Sciatic nerve (tissue), 2 donors: ENCODE measurements at regions not wholly inside any gene's neighbourhood (a gene's known extent, or its start where the extent isn't known, plus 50 kb on each side); places are given as distances from the start of the nearest gene placed in this dataset.

Experiments used
- ATAC-seq: fragments of 200-7000 bp; cut with Tn5 transposase; one replicate; pipeline ENCODE4 v1.9.1; 2020; ENCODE audit warnings: mild to moderate bottlenecking, moderate library complexity
- DNase-seq: peaks from one replicate; pipeline ENCODE4 v3.0.0-alpha.2; 2020; ENCODE audit warnings: low spot score
- intact Hi-C: fragments of 100-400 bp; cut with DNase I; formaldehyde crosslinking; loops from one replicate; pipeline ENCODE4 v1.14.2; 2022
- donor health status: DM: no; HTN: no; CAD: no.
- donor health status: DM: no; HTN: no; CAD: no.

DNA sequence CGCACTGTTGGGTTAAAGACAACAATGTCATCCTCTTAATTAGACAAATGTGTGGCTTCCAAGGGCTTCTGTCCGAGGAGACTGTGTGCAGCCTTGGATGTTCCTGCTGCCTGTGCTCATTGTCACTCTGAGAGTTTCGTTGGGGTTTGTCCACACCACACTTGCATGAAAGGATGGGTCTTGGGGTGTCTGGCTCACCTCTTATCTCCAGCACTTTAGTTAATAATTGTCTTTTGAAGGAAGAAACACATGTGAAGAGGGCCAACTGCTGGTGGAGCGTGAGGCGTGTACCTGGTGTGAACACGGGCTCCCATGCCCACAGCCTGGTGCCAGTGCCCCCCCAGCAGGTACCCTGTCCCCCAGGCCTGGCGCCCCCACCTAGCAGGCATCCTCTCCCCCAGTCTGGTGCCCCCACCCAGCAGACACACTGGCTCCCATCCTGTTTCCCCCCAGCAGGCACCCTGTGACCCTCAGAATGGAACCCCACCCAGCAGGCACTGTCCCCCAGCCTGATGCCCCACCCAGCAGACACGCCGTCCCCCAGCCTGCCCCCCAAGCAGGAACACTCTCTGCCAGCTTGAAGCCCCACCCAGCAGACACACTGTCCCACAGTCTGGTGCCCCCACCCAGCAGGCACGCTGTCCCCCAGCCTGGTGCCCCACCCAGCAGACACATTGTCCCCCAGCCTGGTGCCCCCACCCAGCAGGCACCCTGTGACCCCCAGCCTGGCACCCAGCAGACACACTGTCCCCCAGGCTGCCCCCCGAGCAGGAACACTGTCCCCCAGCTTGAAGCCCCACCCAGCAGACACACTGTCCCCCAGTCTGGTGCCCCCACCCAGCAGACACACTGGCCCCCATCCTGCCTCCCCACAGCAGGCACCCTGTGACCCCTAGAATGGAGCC lies 96.3 kb upstream of the TMEM18 start:
- intact Hi-C loops: no loop called here
- DNase-seq: no peak

DNA sequence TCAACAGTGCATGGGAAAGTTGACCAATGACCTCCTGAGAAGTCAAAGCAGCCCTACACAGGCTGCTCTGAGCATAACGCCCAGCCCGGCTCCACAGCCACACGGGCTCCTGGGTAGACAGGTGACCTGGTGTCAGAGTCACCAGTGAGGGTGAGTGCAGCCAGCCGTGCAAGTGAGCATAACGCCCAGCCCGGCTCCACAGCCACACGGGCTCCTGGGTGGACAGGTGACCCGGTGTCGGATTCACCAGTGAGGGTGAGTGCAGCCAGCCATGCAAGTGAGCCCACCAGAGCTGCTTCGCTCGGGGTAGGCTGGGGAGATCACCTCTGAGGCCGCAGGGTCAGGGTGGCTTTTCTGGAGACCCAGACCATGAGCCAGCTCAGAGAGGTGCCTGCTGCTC lies 94.3 kb upstream of the TMEM18 start:
- no peak for DNase-seq
- ATAC-seq: no peak
- intact Hi-C loops: no loop called here

More for the DNA sequence above, 96.3 kb upstream of the TMEM18 start:
- peak; percentile 30 for ATAC-seq

DNA sequence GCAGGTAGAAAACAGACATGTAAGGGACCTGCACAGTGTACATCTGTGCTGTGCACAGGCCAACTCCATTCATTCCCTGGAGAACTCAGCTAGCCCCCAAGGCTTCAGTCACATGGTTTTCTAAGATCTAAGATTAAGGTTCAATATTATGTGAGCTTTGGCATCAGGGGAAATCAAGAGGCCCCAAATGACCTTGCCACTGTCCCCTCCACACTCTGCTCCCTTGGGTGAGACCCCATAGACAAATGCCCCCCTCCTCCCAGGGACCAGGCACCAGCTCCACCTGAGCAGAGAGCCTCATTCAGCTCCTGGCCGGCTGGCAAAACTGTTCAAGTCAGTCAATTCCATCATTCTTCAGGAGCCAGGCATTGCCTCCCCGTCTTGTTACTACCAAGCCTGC lies 93.6 kb upstream of the TMEM18 start:
- intact Hi-C loops: no loop called here
- ATAC-seq: no peak

DNA sequence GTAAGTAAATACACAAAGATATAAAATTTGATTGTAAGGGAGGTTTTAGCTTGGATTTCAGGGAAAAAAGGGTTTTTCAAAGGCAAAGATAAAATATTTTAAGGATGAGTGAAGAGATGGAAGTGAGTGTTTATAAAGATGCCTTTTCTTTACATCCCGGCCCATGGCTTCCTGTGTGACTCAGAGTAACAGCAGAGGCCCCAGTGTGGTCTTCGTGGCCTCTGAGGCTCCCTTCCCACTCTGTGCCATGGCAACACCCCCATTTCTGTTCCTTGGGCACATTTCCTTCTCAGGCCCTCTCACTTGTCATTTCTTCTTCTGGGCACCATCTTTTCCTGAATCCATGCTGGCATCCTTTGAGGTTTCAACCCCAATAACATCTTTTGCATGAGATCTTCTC lies 92.6 kb upstream of the TMEM18 start:
- ATAC-seq (no peak), DNase-seq (no peak)
- intact Hi-C loops: no loop called here

More for the DNA sequence above, 93.6 kb upstream of the TMEM18 start:
- DNase-seq: no peak

DNA sequence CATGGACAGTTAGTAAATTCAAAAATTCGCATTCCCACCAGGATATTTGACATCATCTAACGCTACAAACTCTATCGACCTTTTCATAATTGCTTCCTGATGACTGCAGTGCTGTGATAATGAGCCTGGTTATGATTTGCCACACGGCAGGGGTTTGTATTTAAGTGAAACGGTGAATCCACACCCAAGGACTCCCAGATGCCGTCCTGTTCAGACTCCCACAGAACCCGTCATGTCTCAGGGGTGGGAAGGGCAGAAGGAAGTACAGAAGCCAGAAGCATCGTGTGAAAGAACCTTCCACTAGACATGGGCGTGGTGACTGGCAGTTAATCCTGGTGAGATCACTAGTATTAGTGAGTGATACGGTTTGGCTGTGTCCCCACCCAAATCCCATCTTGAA lies 91.2 kb upstream of the TMEM18 start:
- intact Hi-C loops: no loop called here
- ATAC-seq (no peak), DNase-seq (no peak)

DNA sequence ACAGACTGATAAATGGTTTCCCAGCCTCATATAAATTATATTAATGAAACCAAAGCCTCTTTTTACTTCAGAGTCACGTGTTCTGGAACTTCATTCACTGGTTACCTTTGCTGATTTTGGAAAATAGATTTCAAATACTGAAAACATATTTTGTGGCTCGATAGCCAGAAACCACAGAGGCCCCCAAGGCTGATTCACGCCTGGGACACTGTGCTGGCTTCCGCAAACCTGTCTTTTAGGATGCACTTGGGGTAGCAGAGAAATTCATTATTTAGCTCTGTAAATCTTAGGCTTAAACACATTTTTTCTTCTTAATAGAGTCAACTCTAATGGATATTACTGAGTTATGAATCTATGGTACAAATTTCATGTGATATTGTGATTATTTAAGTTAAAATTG lies 90.7 kb upstream of the TMEM18 start:
- DNase-seq: no peak
- intact Hi-C loops: no loop called here
- no peak for ATAC-seq

DNA sequence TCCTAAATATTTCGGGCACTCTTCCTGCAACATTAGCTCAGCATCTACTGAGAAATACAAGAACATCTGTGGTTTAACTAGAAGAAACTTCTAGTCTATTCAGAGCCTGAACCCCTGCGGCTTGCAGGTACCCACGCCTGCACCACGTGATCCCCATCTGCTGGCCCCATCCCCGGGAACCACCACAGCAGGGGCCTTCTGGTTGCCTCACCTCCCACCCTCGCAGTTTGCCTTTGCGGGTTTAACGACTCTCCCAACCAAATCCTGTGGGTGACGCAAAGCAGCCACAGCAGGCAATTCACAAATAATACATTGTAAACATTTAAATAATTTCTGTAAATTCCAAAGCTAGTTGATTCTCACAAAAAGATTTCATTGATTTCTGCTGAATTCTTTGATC lies 90.2 kb upstream of the TMEM18 start:
- intact Hi-C loops: no loop called here
- no peak for DNase-seq
- ATAC-seq: peak; percentile 72

DNA sequence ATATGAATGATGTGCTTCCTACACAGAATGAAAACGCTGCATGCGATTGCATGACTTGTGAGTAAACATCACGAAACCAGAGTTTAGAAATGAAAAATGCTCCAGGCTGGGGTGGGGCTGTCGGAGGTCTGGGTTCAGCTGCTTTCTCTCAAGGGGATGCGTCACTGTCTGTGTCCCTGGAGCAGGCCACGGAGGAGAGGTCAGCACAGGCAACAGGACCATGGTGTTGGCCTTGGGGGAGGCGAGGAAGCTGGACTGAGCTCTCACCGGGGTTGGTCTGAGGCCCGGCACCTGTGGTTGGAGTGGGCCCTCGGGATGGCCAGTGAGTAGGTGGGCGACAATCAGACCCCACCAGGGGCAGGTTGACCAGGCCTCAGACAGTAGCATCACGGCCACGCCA lies 89.0 kb upstream of the TMEM18 start:
- ATAC-seq (no peak), DNase-seq (no peak)
- intact Hi-C loops: no loop called here

DNA sequence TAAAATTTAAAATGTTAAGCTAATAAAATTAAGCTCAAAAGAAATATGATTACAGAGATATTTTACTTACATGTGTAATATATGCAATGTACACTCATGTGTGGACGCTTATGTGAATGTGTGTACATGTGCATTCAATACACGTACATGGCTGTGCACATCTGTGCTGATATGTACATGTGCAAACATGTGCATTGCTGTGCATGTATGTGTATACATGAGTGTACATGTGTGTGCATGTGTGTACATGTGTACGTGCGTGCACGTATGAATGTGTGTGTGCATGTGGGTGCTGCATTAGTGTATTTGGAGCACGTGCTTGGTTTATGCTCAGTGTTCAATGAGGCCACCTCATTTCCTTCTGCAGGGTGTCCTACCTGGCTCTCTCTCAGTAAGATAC lies 88.2 kb upstream of the TMEM18 start:
- no peak for DNase-seq
- intact Hi-C loops: no loop called here
- no peak for ATAC-seq

DNA sequence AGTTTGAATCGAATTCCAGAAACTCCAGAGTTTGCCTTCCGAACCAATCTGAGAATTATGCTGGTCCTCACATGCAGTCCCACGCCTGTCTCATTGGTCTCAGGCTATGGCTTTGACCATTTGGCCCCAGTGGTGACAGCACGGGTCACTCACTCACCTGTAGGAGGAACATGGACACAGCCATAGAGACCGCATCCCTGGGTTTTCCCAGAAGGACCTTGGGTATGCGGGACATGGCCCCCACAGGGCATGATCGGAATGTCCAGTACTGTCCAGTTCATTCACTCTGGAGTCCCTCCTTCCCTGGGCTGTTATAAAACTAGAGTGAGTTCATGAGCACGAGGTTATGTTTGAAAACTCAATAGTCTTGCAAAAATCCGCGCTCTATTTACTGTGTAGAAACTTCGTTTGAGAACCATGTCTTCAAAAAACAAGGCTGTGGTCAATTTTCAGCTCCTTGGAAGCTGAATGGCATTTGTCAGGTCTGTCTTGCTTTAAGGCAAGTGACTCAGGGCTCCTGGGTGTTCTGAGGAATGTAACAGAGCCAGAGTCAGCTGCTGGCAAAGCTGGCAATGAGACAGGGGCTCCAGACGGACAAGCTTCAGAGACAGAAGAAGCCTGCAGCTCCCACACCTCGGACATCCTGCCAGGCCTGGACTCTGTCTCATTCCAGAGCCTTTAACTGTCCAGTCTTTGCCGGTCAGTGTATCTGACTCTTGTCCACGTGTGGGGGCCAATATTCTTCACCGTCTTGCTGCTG lies 86.7 kb upstream of the TMEM18 start:
- no peak for ATAC-seq
- no peak for DNase-seq
- intact Hi-C loops: no loop called here

DNA sequence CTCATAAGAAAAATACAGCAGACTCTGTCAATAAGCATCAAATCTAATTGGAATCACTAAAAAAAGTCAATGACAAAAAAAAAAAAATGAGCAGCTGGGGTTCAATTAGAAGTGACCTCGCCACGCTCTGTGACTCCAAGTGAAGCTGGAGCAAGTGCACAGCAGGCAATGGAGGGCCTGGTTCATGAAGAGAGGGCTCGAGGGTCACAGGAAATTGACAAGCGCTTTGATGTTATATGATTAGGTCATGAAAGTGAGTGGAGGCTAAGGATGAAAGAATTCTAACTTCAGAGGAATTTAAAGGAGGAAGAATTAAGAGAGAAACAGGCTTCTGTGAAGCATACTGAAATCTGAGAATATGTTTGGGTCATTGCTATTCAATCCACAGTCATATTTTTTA lies 85.4 kb upstream of the TMEM18 start:
- no peak for DNase-seq
- intact Hi-C loops: no loop called here

DNA sequence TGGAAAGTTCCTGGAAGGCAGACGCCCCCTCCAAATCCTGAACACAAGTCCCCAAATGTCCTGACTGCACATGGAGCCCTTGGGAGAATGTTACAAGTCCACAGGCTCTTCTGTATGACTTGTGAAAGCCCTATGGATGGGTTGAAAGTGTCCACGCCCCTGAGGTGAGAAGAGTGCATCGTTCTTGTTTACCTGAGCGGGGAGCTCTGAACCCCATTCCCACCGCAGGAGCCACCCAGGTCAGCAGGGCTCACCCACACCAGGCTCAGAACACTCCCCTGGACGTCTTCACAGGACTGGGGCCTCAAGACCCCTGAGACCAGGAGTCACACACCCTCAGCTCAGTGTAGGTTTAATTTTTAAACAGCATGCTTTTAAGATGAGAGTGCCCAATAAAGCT lies 84.2 kb upstream of the TMEM18 start:
- ATAC-seq (no peak), DNase-seq (no peak)
- intact Hi-C loops: no loop called here

More for the DNA sequence above, 85.4 kb upstream of the TMEM18 start:
- no peak for ATAC-seq

DNA sequence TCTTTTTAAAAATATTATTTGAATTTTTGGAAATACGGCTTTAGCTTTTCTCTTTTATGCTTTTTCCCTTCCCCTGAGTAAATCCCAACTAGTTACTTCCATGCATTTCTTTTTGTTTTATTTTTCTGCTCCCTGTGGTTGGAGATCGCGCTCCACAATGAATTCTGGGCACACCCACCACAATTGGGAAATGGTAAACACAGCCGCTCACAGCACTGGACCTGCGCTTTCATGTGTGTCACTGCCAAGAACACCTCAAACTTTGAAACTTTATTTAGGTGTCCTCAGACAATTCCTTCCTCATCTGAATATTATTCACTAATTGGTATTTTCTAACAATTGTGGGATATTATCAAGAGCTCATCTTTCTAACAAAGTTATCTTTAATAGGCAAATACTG lies 82.8 kb upstream of the TMEM18 start:
- no peak for DNase-seq
- intact Hi-C loops: no loop called here
- peak; percentile 73 for ATAC-seq

DNA sequence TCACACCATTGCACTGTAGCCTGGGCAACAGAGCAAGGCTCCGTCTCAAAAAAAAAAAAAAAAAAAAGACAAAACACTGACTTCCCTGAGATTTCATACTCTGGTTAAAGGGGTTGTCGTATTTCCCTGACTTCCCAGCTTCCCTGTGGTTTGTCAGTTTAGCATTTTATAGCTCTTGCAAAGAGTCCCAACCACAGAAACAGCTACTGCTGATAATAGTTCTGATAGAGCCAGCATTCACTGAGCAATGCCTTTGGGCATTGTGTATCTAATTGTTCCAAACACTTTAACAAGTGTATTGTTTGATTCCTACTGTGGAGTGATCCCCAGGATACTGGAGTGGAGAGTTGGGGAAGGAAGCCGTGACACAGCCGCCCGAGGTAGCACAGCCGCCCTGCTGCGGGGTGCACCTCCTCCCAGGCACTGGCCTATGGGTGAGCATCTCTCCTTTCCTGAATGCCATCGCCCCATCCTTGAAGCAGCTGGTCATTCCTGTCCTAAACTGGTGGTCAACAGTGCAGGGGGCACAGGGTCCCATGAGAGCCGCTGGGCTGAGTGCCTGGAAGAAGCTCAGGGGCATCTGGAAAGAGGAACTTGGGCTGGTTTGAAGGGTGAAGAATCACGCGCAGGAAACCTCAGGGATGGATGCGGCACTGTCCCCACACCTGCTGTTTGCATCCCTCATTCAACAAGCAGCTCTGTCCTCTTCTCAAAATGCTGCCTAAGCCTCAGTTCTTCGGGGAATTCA lies 81.0 kb upstream of the TMEM18 start:
- ATAC-seq (no peak), DNase-seq (no peak)
- intact Hi-C loops: no loop called here

DNA sequence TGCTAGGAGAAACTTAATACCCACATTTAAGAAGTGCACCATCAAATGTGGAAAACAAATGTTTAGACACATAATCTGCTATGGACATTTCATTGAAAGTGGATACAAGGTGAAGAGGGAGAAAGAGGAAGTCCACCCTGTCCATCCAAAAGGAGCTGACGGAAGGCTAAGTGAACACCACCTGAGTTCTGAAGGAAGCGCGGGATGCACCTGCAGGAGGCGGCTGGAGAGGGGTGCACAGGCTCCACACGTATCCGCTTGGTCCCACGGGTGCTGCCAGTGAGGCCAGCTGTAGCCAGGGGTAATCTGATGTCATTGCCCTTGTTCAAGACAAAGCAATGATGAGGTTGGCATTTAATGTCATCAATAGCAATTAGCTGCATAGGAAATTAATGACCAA lies 75.9 kb upstream of the TMEM18 start:
- intact Hi-C loops: no loop called here
- no peak for DNase-seq
- no peak for ATAC-seq

DNA sequence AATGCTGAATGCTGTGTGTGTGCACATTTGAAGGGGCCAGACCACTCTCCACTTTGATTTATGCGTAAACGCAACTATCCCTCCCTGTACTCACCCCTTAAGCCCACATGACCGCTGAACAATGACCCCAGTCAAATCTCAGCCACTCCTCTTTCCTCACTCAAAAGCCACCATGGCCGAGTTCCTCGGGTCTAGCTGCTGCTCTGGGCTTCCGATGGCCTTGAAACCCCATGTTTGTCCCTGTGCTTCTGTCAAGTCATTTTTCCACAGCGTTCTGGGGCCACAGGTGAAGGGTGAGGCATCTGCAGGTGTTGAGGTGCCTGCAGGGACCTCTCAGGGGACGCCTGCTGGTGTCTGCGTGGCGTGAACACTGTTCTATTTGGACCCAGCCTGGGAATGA lies 74.3 kb upstream of the TMEM18 start:
- DNase-seq: no peak
- ATAC-seq: no peak
- intact Hi-C loops: no loop called here

DNA sequence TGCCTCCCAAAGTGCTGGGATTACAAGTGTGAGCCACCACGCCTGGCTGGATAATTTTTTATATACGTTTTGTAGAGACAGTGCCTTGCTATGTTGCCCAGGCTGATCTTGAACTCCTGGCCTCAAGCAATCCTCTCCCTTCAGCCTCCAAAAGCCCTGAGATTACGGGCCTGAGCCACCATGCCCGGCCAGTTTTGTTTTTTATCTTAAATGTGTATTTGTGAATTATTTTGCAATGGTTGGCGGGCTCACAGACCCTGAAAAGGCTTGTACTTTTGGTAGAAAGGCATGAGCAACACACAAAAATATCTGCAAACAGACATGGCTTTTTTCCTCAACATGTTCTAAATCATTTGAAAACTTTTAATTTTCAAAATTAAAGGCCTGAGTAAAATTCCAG lies 73.4 kb upstream of the TMEM18 start:
- ATAC-seq: no peak
- DNase-seq: no peak
- intact Hi-C loops: no loop called here

DNA sequence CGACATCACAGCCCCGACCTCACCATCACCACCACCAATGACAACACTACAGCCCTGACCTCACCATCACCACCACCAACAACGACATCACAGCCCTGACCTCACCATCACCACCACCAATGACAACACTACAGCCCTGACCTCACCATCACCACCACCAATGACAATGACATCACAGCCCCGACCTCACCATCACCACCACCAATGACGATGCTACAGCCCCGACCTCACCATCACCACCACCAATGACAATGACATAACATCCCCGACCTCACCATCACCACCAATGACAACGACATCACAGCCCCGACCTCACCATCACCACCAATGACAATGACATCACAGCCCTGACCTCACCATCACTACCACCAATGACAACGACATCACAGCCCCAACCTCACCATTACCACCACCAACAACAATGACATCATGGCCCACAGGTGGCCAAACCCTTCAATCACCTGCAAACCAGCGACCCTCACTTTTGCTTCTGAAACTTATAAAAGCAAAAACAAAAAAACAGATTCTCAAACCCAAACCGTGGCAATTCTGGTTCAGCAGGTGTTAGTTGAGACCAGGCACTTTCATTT lies 70.7 kb upstream of the TMEM18 start:
- DNase-seq (no peak), ATAC-seq (no peak)
- intact Hi-C loops: no loop called here

DNA sequence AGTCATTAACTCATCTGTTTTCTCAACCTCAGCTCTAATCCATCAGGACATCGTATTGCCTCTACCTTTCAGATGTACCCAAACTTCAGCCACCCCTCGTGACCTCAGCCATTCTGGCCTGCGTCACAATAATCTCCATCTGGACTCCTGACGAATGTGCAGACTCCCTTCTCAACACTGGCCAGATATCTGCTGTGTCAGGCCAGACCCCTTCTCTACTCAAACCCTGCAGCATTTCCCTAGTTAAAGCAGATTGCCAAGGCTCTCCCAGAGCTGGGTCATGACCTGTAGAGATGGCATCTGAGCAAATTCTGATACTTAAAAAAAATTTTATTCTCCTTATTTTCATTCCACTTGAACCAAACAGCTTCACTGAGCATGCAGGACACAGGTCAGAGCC lies 69.5 kb upstream of the TMEM18 start:
- no peak for DNase-seq
- intact Hi-C loops: no loop called here
- ATAC-seq: peak; percentile 15
